H1 (cell line): ENCODE measurements at regions not wholly inside any gene's neighbourhood (a gene's known extent, or its start where the extent isn't known, plus 50 kb on each side); places are given as distances from the start of the nearest gene placed in this dataset.
"Not testable (repeated sequence)": the region's sequence is repeated elsewhere in the genome, so short reads cannot be mapped to it uniquely, and the experiment has no call there.

Source experiments
- CTCF ChIA-PET: fragments of 300-600 bp; sonication (Branson Sonifier 250); formaldehyde crosslinking; loops from one replicate; lab custom pipeline; 2021; ENCODE audit not compliant: partially characterized antibody; lab: Charles Lee
- POLR2A ChIA-PET: fragments of 300-600 bp; sonication (Branson Sonifier 250); formaldehyde crosslinking; loops from one replicate; lab custom pipeline; 2021; ENCODE audit warnings: inconsistent platforms; ENCODE audit not compliant: partially characterized antibody; lab: Charles Lee
- DNase-seq, 2 experiments: peaks; one replicate each; pipeline versions ENCODE4 v3.0.0 to v3.0.0-alpha.2; 2010 to 2022; ENCODE audit warnings: low spot score in 2 of 2, low read depth in 1 of 2, mixed read lengths in 1 of 2
- FAIRE-seq: peaks from 2 replicates; lab custom pipeline; 2011; peaks lifted over from hg19 to GRCh38; lab: Jason Lieb, UNC
- H2AFZ ChIP-seq: 2 replicates; pipeline ENCODE4 v1.8.1; 2012; ENCODE audit warnings: low read length, inconsistent platforms
- H2AK5ac ChIP-seq: 2 replicates; pipeline ENCODE4 v1.6.1; 2013; ENCODE audit warnings: low read depth, low read length
- H2BK120ac ChIP-seq: replicated peaks from 2 replicates; pipeline ENCODE3; 2013; ENCODE audit warnings: low read depth, low read length, inconsistent platforms
- H2BK12ac ChIP-seq: 2 replicates; pipeline ENCODE4 v1.6.1; 2013; ENCODE audit warnings: low read depth, low read length
- H2BK15ac ChIP-seq: 2 replicates; pipeline ENCODE4 v1.6.1; 2013; ENCODE audit warnings: low read length
- H2BK20ac ChIP-seq: 2 replicates; pipeline ENCODE4 v1.6.1; 2013; ENCODE audit warnings: low read length
- H2BK5ac ChIP-seq: 2 replicates; pipeline ENCODE4 v1.6.1; 2013; ENCODE audit warnings: low read depth, low read length
- H3K14ac ChIP-seq: 2 replicates; pipeline ENCODE4 v1.6.1; 2013; ENCODE audit warnings: inconsistent platforms; ENCODE audit not compliant: insufficient read length
- H3K18ac ChIP-seq: 2 replicates; pipeline ENCODE4 v1.6.1; 2013; ENCODE audit warnings: low read length; ENCODE audit errors: extremely low read depth
- H3K23ac ChIP-seq: 2 replicates; pipeline ENCODE4 v1.6.1; 2013; ENCODE audit warnings: inconsistent platforms; ENCODE audit not compliant: insufficient read length
- H3K23me2 ChIP-seq: 2 replicates; pipeline ENCODE4 v1.6.1; 2013; ENCODE audit warnings: low read depth, low read length
- H3K27ac ChIP-seq: 2 replicates; pipeline ENCODE4 v1.6.1; 2011; ENCODE audit warnings: low read depth, low read length, inconsistent platforms
- H3K27me3 ChIP-seq, 4 experiments: replicated peaks in 1 of 4; 1 replicate in 1 of 4; 2 replicates in 3 of 4; pipeline versions ENCODE4 v1.6.1 to v1.8.1; 2011 to 2013; ENCODE audit warnings: low read length in 3 of 4, mild to moderate bottlenecking in 3 of 4, inconsistent platforms in 2 of 4, mixed read lengths in 2 of 4, moderate library complexity in 1 of 4; ENCODE audit not compliant: control insufficient read depth in 3 of 4, insufficient read depth in 3 of 4; ENCODE audit errors: extremely low read depth in 1 of 4
- H3K36me3 ChIP-seq, 4 experiments: 2 replicates each; pipeline versions ENCODE4 v1.6.1 to v1.8.1; 2011 to 2013; ENCODE audit warnings: mild to moderate bottlenecking in 4 of 4, low read length in 3 of 4, moderate library complexity in 2 of 4, control low read depth in 1 of 4, inconsistent platforms in 1 of 4; ENCODE audit not compliant: insufficient read depth in 4 of 4, control insufficient read depth in 2 of 4
- H3K4ac ChIP-seq: replicated peaks from 2 replicates; pipeline ENCODE3; 2013; ENCODE audit warnings: low read length, low read depth, mixed read lengths, inconsistent platforms; ENCODE audit not compliant: insufficient read length
- H3K4me1 ChIP-seq, 4 experiments: replicated peaks in 1 of 4; 1 replicate in 1 of 4; 2 replicates in 3 of 4; pipeline versions ENCODE4 v1.6.1 to v1.8.1; 2011 to 2013; ENCODE audit warnings: low read length in 3 of 4, inconsistent platforms in 2 of 4, mixed read lengths in 1 of 4; ENCODE audit not compliant: insufficient read depth in 4 of 4, control insufficient read depth in 3 of 4
- H3K4me2 ChIP-seq, 2 experiments: 2 replicates each; pipeline versions ENCODE4 v1.6.1 to v1.8.1; 2011 to 2013; ENCODE audit warnings: low read depth in 2 of 2, low read length in 2 of 2, control low read depth in 1 of 2, inconsistent platforms in 1 of 2, mild to moderate bottlenecking in 1 of 2; ENCODE audit not compliant: insufficient read depth in 1 of 2
- H3K4me3 ChIP-seq, 4 experiments: fragments of 200-600, 300-600 bp in 1 of 4; sonication (generic), shearing (Covaris generic), sonication (Bioruptor Twin) in 1 of 4; 2 replicates each; pipeline versions ENCODE4 v1.5.1 to v1.8.1; 2011 to 2016; ENCODE audit warnings: low read length in 4 of 4, low read depth in 3 of 4, control low read depth in 2 of 4, inconsistent platforms in 2 of 4, mild to moderate bottlenecking in 2 of 4, mixed read lengths in 1 of 4, moderate library complexity in 1 of 4; ENCODE audit not compliant: insufficient read depth in 2 of 4; ENCODE audit errors: extremely low read depth in 1 of 4
- H3K56ac ChIP-seq: replicated peaks from 2 replicates; pipeline ENCODE3; 2013; ENCODE audit warnings: low read depth, mild to moderate bottlenecking, mixed read lengths, low read length, inconsistent platforms; ENCODE audit not compliant: insufficient read length
- H3K79me1 ChIP-seq: 2 replicates; pipeline ENCODE4 v1.6.1; 2013; ENCODE audit warnings: low read depth, low read length, control low read depth
- H3K79me2 ChIP-seq, 2 experiments: 2 replicates each; pipeline versions ENCODE4 v1.6.1 to v1.8.1; 2012 to 2013; ENCODE audit warnings: low read length in 2 of 2, mild to moderate bottlenecking in 2 of 2, inconsistent platforms in 1 of 2; ENCODE audit not compliant: insufficient read depth in 2 of 2, control insufficient read depth in 1 of 2
- H3K9ac ChIP-seq, 4 experiments: replicated peaks in 1 of 4; 1 replicate in 1 of 4; 2 replicates in 3 of 4; pipeline versions ENCODE4 v1.6.1 to v1.8.1; 2011 to 2013; ENCODE audit warnings: low read depth in 3 of 4, low read length in 3 of 4, control low read depth in 2 of 4, mild to moderate bottlenecking in 2 of 4, moderate library complexity in 2 of 4, inconsistent platforms in 1 of 4; ENCODE audit errors: extremely low read depth in 1 of 4
- H3K9me3 ChIP-seq, 2 experiments: 2 replicates each; pipeline versions ENCODE4 v1.6.1 to v1.8.1; 2012 to 2013; ENCODE audit warnings: mild to moderate bottlenecking in 2 of 2, moderate library complexity in 2 of 2, control low read depth in 1 of 2, inconsistent platforms in 1 of 2, low read depth in 1 of 2, low read length in 1 of 2, mixed read lengths in 1 of 2; ENCODE audit not compliant: insufficient read depth in 2 of 2
- H4K20me1 ChIP-seq, 2 experiments: replicated peaks in 1 of 2; 2 replicates each; pipeline versions ENCODE3 to v1.8.1; 2011 to 2013; ENCODE audit warnings: inconsistent platforms in 2 of 2, low read length in 2 of 2, mild to moderate bottlenecking in 1 of 2; ENCODE audit not compliant: insufficient read depth in 2 of 2, control insufficient read depth in 1 of 2
- H4K5ac ChIP-seq: 2 replicates; pipeline ENCODE4 v1.6.1; 2013; ENCODE audit warnings: low read length, low read depth, mixed read lengths, inconsistent platforms; ENCODE audit not compliant: insufficient read length
- H4K8ac ChIP-seq: 2 replicates; pipeline ENCODE4 v1.8.0; 2013; ENCODE audit warnings: mild to moderate bottlenecking, moderate library complexity, low read length, inconsistent platforms; ENCODE audit not compliant: insufficient read depth; ENCODE audit errors: extremely low read depth
- H4K91ac ChIP-seq: replicated peaks from 2 replicates; pipeline ENCODE3; 2013; ENCODE audit warnings: low read length, mixed read lengths, inconsistent platforms; ENCODE audit not compliant: insufficient read length
- WGBS, 2 experiments: shearing (Covaris generic) in 1 of 2; methylation state at CpG; one replicate each; pipeline versions ENCODE4 v1.1.6 to v1.1.7; 2013 to 2015; ENCODE audit warnings: low lambda C conversion rate in 2 of 2, mixed read lengths in 2 of 2, inconsistent platforms in 1 of 2, low coverage in 1 of 2, missing lambda C conversion rate in 1 of 2; ENCODE audit not compliant: insufficient replicate concordance in 2 of 2, insufficient coverage in 1 of 2, insufficient read length in 1 of 2; ENCODE audit errors: extremely low coverage in 1 of 2, missing lambda C conversion rate in 1 of 2; 5-methylcytosine and 5-hydroxymethylcytosine counted together

- H4K20me1 ChIP-seq, H2BK12ac ChIP-seq, H3K79me2 ChIP-seq, H3K4me1 ChIP-seq, H3K56ac ChIP-seq, H3K4me3 ChIP-seq, H2BK5ac ChIP-seq, POLR2A ChIA-PET, CTCF ChIA-PET, FAIRE-seq, H3K9me3 ChIP-seq, H2AK5ac ChIP-seq, H2BK20ac ChIP-seq, H3K36me3 ChIP-seq, H2BK120ac ChIP-seq, H2BK15ac ChIP-seq, H3K4me2 ChIP-seq, H4K5ac ChIP-seq, H3K4ac ChIP-seq, H3K23me2 ChIP-seq, H3K27ac ChIP-seq, H3K27me3 ChIP-seq, DNase-seq, H3K79me1 ChIP-seq, H3K9ac ChIP-seq, H4K91ac ChIP-seq, H3K18ac ChIP-seq, H3K14ac ChIP-seq, H2AFZ ChIP-seq, H4K8ac ChIP-seq, H3K23ac ChIP-seq: not testable (repeated sequence)
- WGBS, 2 experiments = 93% methylated on average over 2 of the region's 2 CpGs; no CpG with 5 or more reads in 1 of the 2 experiments
These were observed 103.3 kb upstream of the GDNF start for GRCh38 chr5:37943136-37943535.
